Mucosa of rectum (tissue), 2 donors: ENCODE measurements at regions not wholly inside any gene's neighbourhood (a gene's known extent, or its start where the extent isn't known, plus 50 kb on each side); places are given as distances from the start of the nearest gene placed in this dataset.

Experiments
- H3K27ac ChIP-seq, 2 donors: one replicate each; pipeline ENCODE4 v1.7.0; 2013; ENCODE audit warnings: inconsistent platforms in 2 of 2, low read depth in 2 of 2, low read length in 2 of 2
- H3K27me3 ChIP-seq, 2 donors: one replicate each; pipeline ENCODE4 v1.7.0; 2013; ENCODE audit warnings: low read length in 2 of 2; ENCODE audit not compliant: control insufficient read depth in 2 of 2, insufficient read depth in 2 of 2
- H3K36me3 ChIP-seq, 2 donors: one replicate each; pipeline ENCODE4 v1.7.0; 2013; ENCODE audit warnings: low read length in 2 of 2; ENCODE audit not compliant: control insufficient read depth in 2 of 2, insufficient read depth in 2 of 2
- H3K4me1 ChIP-seq, 2 donors: one replicate each; pipeline ENCODE4 v1.7.0; 2013; ENCODE audit warnings: low read length in 2 of 2, mild to moderate bottlenecking in 1 of 2; ENCODE audit not compliant: control insufficient read depth in 2 of 2, insufficient read depth in 2 of 2
- H3K4me3 ChIP-seq, 2 donors: one replicate each; pipeline ENCODE4 v1.7.0; 2013; ENCODE audit warnings: low read length in 2 of 2
- H3K9ac ChIP-seq, 2 donors: one replicate each; pipeline ENCODE4 v1.7.0; 2013; ENCODE audit warnings: low read length in 2 of 2, low read depth in 1 of 2, mild to moderate bottlenecking in 1 of 2
- H3K9me3 ChIP-seq, 2 donors: one replicate each; pipeline ENCODE4 v1.7.0; 2013; ENCODE audit warnings: low read length in 2 of 2; ENCODE audit not compliant: control insufficient read depth in 2 of 2
- donor health status: healthy.
- donor health status: Normal muscosa, but diverticular disease.

GRCh38 chr2:168373468-168373867 lies 82.6 kb upstream of the CERS6 start:
- H3K4me1 ChIP-seq = no peaks in the 10 kb centered on the region
- H3K27me3 ChIP-seq = no peaks in the 10 kb centered on the region
- no peak overlapping the region for H3K4me3 ChIP-seq
- H3K36me3 ChIP-seq = no peaks in the 10 kb centered on the region
- H3K27ac ChIP-seq = no peak overlapping the region
- H3K9ac ChIP-seq = no peak overlapping the region
- H3K9me3 ChIP-seq = no peaks in the 10 kb centered on the region

GRCh38 chr2:168375195-168375798 lies 80.8 kb upstream of the CERS6 start:
- no peak overlapping the region for H3K9ac ChIP-seq
- no peaks in the 10 kb centered on the region for H3K4me1 ChIP-seq
- H3K9me3 ChIP-seq = no peaks in the 10 kb centered on the region
- no peak overlapping the region for H3K27ac ChIP-seq
- H3K36me3 ChIP-seq = no peaks in the 10 kb centered on the region
- H3K4me3 ChIP-seq = no peak overlapping the region
- no peaks in the 10 kb centered on the region for H3K27me3 ChIP-seq

- Histone ChIP-seq H3K9ac (no peak overlapping the region), H3K4me1 (no peaks in the 10 kb centered on the region), H3K27me3 (no peaks in the 10 kb centered on the region), H3K27ac (no peak overlapping the region), H3K36me3 (no peaks in the 10 kb centered on the region), H3K9me3 (no peaks in the 10 kb centered on the region), H3K4me3 (no peak overlapping the region)
Measured at GRCh38 chr2:168378960-168379669, 77.0 kb upstream of the CERS6 start.

GRCh38 chr2:168380500-168380899 lies 75.6 kb upstream of the CERS6 start:
- Histone ChIP-seq H3K9ac (no peak overlapping the region), H3K4me1 (no peaks in the 10 kb centered on the region), H3K36me3 (no peaks in the 10 kb centered on the region), H3K27ac (no peak overlapping the region), H3K9me3 (no peaks in the 10 kb centered on the region), H3K4me3 (no peak overlapping the region), H3K27me3 (no peaks in the 10 kb centered on the region)

- no peaks in the 10 kb centered on the region for H3K4me1 ChIP-seq
- H3K36me3 ChIP-seq = no peaks in the 10 kb centered on the region
- H3K27me3 ChIP-seq = no peaks in the 10 kb centered on the region
- no peak overlapping the region for H3K9ac ChIP-seq
- H3K9me3 ChIP-seq = no peaks in the 10 kb centered on the region
- no peak overlapping the region for H3K4me3 ChIP-seq
- H3K27ac ChIP-seq = no peak overlapping the region
Measured at GRCh38 chr2:168392024-168392423, 64.0 kb upstream of the CERS6 start.

- H3K36me3 ChIP-seq = no peaks in the 10 kb centered on the region
- no peak overlapping the region for H3K4me3 ChIP-seq
- H3K4me1 ChIP-seq = no peaks in the 10 kb centered on the region
- H3K9me3 ChIP-seq = no peaks in the 10 kb centered on the region
- H3K27ac ChIP-seq = no peak overlapping the region
- H3K27me3 ChIP-seq = no peaks in the 10 kb centered on the region
- no peak overlapping the region for H3K9ac ChIP-seq
Measured at GRCh38 chr2:168392797-168393196, 63.3 kb upstream of the CERS6 start.

GRCh38 chr2:168394262-168394661 lies 61.8 kb upstream of the CERS6 start:
- Histone ChIP-seq H3K27ac (no peak overlapping the region), H3K4me1 (no peaks in the 10 kb centered on the region), H3K4me3 (no peak overlapping the region), H3K27me3 (no peaks in the 10 kb centered on the region), H3K36me3 (no peaks in the 10 kb centered on the region), H3K9ac (no peak overlapping the region), H3K9me3 (no peaks in the 10 kb centered on the region)

GRCh38 chr2:168396131-168396530 lies 59.9 kb upstream of the CERS6 start:
- no peak overlapping the region for H3K4me3 ChIP-seq
- no peak overlapping the region for H3K9ac ChIP-seq
- no peaks in the 10 kb centered on the region for H3K36me3 ChIP-seq
- peaks cover under 1% of the 10 kb centered on the region in 2 donors for H3K4me1 ChIP-seq
- H3K27me3 ChIP-seq = no peaks in the 10 kb centered on the region
- H3K9me3 ChIP-seq = no peaks in the 10 kb centered on the region
- H3K27ac ChIP-seq = no peak overlapping the region

GRCh38 chr2:168397629-168398028 lies 58.4 kb upstream of the CERS6 start:
- Histone ChIP-seq H3K4me1 (peaks cover 7 to 11% of the 10 kb centered on the region in 2 donors), H3K27me3 (peaks cover 0 to 3% of the 10 kb centered on the region in 2 donors), H3K9me3 (no peaks in the 10 kb centered on the region), H3K4me3 (no peak overlapping the region), H3K36me3 (no peaks in the 10 kb centered on the region), H3K27ac (no peak overlapping the region), H3K9ac (no peak overlapping the region)

- peaks cover 7 to 14% of the 10 kb centered on the region in 2 donors for H3K4me1 ChIP-seq
- H3K9me3 ChIP-seq = no peaks in the 10 kb centered on the region
- no peak overlapping the region for H3K4me3 ChIP-seq
- peak overlapping the region in 1 of 2 donors; percentile 27 for H3K27ac ChIP-seq
- no peak overlapping the region for H3K9ac ChIP-seq
- no peaks in the 10 kb centered on the region for H3K36me3 ChIP-seq
- H3K27me3 ChIP-seq = peaks cover 0 to 3% of the 10 kb centered on the region in 2 donors
Measured at GRCh38 chr2:168401048-168401556, 55.0 kb upstream of the CERS6 start.
